MM.1S (cell line): ENCODE measurements at regions not wholly inside any gene's neighbourhood (a gene's known extent, or its start where the extent isn't known, plus 50 kb on each side); places are given as distances from the start of the nearest gene placed in this dataset.

Experiments used
- DNase-seq: peaks from one replicate; pipeline ENCODE4 v3.0.0-alpha.2; 2015
- H2AFZ ChIP-seq: fragments of 300-600 bp; sonication (generic); 2 replicates; pipeline ENCODE4 v1.6.0; 2016; ENCODE audit warnings: antibody characterized with exemption, low read length
- H3F3A ChIP-seq: fragments of 300-600 bp; sonication (generic); 2 replicates; pipeline ENCODE4 v1.6.1; 2016; ENCODE audit warnings: mild to moderate bottlenecking, antibody characterized with exemption, low read length, moderate library complexity, mixed read lengths; ENCODE audit not compliant: insufficient read depth
- H3K27ac ChIP-seq: fragments of 300-600 bp; sonication (generic); 2 replicates; pipeline ENCODE4 v1.5.1; 2016; ENCODE audit warnings: mild to moderate bottlenecking, low read length
- H3K27me3 ChIP-seq: fragments of 300-600 bp; sonication (generic); replicated peaks from 2 replicates; pipeline ENCODE4 v1.6.0; 2016; ENCODE audit warnings: low read length; ENCODE audit not compliant: insufficient read depth
- H3K36me3 ChIP-seq: fragments of 300-600 bp; sonication (generic); replicated peaks from 2 replicates; pipeline ENCODE4 v1.6.1; 2016; ENCODE audit warnings: mild to moderate bottlenecking, low read length, mixed read lengths; ENCODE audit not compliant: insufficient read depth
- H3K4me1 ChIP-seq: fragments of 300-600 bp; sonication (generic); 2 replicates; pipeline ENCODE4 v1.6.1; 2016; ENCODE audit warnings: low read length, mixed read lengths
- H3K4me2 ChIP-seq: fragments of 300-600 bp; sonication (generic); 2 replicates; pipeline ENCODE4 v1.6.0; 2016; ENCODE audit warnings: low read depth, low read length
- H3K4me3 ChIP-seq: fragments of 300-600 bp; sonication (generic); 2 replicates; pipeline ENCODE4 v1.5.1; 2016; ENCODE audit warnings: low read length, mixed read lengths
- H3K79me2 ChIP-seq: fragments of 300-600 bp; sonication (generic); 2 replicates; pipeline ENCODE4 v1.6.1; 2016; ENCODE audit warnings: mixed run types, low read length, mixed read lengths
- H3K9ac ChIP-seq: fragments of 300-600 bp; sonication (generic); 2 replicates; pipeline ENCODE4 v1.6.1; 2016; ENCODE audit warnings: low read length, mixed read lengths
- H3K9me2 ChIP-seq: fragments of 300-600 bp; sonication (generic); replicated peaks from 2 replicates; pipeline ENCODE4 v1.6.1; 2016; ENCODE audit warnings: mild to moderate bottlenecking, low read length, mixed read lengths; ENCODE audit not compliant: insufficient read depth
- H3K9me3 ChIP-seq: fragments of 300-600 bp; sonication (generic); replicated peaks from 2 replicates; pipeline ENCODE4 v1.6.1; 2016; ENCODE audit warnings: mild to moderate bottlenecking, low read length, mixed read lengths; ENCODE audit not compliant: insufficient read depth
- H4K20me1 ChIP-seq: fragments of 300-600 bp; sonication (generic); 2 replicates; pipeline ENCODE4 v1.6.1; 2016; ENCODE audit warnings: mild to moderate bottlenecking, low read length, moderate library complexity, mixed read lengths; ENCODE audit not compliant: insufficient read depth
- EZH2 ChIP-seq: fragments of 300-600 bp; sonication (generic); optimal IDR thresholded peaks from 2 replicates; pipeline ENCODE3; 2017; ENCODE audit warnings: low read depth, mild to moderate bottlenecking, antibody characterized with exemption, low read length, mixed read lengths
- EZH2phosphoT487 ChIP-seq: fragments of 300-600 bp; sonication (generic); IDR thresholded peaks from 2 replicates; pipeline ENCODE4 v1.6.1; 2018; ENCODE audit warnings: antibody characterized with exemption, low read length
- TF ChIP-seq, protein P1 (sequence below): fragments of 300-600 bp; sonication (generic); IDR thresholded peaks from 2 replicates; pipeline ENCODE4 v1.5.1; 2016; ENCODE audit warnings: antibody characterized with exemption, low read length, mixed read lengths

DNA sequence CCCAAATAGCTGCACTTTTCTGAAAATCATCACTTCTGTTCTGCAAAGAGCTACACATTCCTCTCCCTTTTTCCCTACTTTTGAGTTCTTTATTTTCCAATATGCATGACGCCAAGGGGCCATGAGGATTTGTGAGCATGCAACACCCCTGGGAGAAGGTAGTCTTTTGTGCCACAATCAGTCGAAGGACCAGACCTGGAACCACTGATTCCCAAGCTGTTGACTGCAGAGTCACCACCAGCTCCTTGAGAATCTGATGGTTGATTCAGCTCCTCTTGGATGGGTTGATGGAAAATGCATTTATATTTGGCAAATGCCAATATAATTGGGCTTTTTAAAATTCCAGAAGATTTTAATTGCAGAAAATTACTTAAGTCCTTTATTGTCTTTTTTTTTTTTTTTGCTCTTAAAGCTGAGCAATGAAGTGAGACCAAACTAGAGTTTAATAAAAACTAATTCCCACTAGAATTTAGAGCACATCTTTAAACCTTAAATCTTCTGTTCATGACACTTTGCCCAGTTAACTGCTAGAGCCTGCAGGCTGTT is 554.1 kb downstream of the TNS3 start:
- Histone ChIP-seq H4K20me1 (no peaks in the 10 kb centered on the region), H3F3A (no peaks in the 10 kb centered on the region), H3K4me3 (no peak overlapping the region), H3K79me2 (no peaks in the 10 kb centered on the region), H3K9ac (no peak overlapping the region), H3K4me1 (no peaks in the 10 kb centered on the region), H3K9me2 (no peaks in the 10 kb centered on the region), H3K36me3 (no peaks in the 10 kb centered on the region), H3K27ac (no peak overlapping the region), H3K27me3 (no peaks in the 10 kb centered on the region), H3K4me2 (no peak overlapping the region), H2AFZ (no peak overlapping the region), H3K9me3 (no peaks in the 10 kb centered on the region)
- TF ChIP-seq, protein P1, sequence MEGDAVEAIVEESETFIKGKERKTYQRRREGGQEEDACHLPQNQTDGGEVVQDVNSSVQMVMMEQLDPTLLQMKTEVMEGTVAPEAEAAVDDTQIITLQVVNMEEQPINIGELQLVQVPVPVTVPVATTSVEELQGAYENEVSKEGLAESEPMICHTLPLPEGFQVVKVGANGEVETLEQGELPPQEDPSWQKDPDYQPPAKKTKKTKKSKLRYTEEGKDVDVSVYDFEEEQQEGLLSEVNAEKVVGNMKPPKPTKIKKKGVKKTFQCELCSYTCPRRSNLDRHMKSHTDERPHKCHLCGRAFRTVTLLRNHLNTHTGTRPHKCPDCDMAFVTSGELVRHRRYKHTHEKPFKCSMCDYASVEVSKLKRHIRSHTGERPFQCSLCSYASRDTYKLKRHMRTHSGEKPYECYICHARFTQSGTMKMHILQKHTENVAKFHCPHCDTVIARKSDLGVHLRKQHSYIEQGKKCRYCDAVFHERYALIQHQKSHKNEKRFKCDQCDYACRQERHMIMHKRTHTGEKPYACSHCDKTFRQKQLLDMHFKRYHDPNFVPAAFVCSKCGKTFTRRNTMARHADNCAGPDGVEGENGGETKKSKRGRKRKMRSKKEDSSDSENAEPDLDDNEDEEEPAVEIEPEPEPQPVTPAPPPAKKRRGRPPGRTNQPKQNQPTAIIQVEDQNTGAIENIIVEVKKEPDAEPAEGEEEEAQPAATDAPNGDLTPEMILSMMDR = no peak
- TF ChIP-seq EZH2phosphoT487 (no peak), EZH2 (no peak)
- no peak for DNase-seq

DNA sequence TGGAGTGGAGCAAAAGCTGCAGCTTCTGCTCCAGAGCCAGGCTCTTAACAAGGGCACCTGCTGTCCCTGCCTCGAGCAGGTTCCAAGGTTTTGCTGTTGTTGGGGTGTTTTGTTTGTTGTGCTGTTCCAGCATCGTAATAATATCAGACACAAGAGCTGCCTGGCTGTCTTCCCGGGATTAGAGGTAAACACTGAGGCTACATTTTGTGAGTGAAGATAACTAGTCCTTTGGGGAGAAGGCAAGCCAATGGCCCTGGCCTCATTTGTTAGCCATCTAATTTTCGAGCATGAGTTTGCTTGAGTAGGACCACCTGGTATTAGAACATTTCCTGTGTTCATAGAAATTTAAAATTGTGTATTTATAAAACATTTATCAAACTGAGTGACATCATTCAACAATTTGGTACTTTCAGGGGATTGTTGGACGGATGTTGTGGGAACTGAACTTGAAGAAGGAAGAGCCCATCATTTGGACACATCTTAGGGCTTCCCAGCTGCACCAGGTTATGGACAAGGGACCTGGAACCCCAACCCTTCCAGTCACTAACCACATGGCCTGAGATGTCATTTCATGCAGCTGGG is 555.0 kb downstream of the TNS3 start:
- Histone ChIP-seq H3K27me3 (no peaks in the 10 kb centered on the region), H3K79me2 (no peaks in the 10 kb centered on the region), H3F3A (no peaks in the 10 kb centered on the region), H3K27ac (no peak overlapping the region), H4K20me1 (no peaks in the 10 kb centered on the region), H3K9me3 (no peaks in the 10 kb centered on the region), H3K36me3 (no peaks in the 10 kb centered on the region), H3K4me1 (no peaks in the 10 kb centered on the region), H3K9me2 (no peaks in the 10 kb centered on the region), H2AFZ (no peak overlapping the region), H3K9ac (no peak overlapping the region), H3K4me3 (no peak overlapping the region), H3K4me2 (no peak overlapping the region)
- no peak for DNase-seq
- TF ChIP-seq EZH2phosphoT487 (no peak), EZH2 (no peak)
- TF ChIP-seq, protein P1 = no peak

DNA sequence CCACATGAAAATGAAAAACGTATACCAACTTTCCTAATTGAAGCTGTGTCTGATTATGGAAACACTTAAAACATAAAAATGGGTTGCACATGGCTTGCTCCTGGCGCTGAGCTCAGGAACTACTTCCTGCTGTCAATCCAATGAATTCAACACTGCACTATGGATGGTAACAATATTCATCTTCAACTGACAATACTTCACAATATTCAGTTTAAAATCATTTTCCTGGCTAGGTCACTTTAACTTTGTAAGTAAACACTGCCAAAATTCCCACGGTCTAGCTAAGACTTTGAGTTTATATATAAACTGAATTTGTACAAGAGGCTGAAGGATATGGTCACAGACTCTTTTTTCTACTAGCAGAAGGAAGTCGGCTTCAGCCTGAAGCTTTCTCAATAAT is 556.9 kb downstream of the TNS3 start:
- Histone ChIP-seq H3F3A (no peaks in the 10 kb centered on the region), H2AFZ (no peak overlapping the region), H3K4me3 (no peak overlapping the region), H3K27me3 (no peaks in the 10 kb centered on the region), H3K4me2 (no peak overlapping the region), H3K9me2 (no peaks in the 10 kb centered on the region), H3K27ac (no peak overlapping the region), H3K9me3 (no peaks in the 10 kb centered on the region), H3K36me3 (no peaks in the 10 kb centered on the region), H3K9ac (no peak overlapping the region), H3K79me2 (no peaks in the 10 kb centered on the region), H4K20me1 (no peaks in the 10 kb centered on the region), H3K4me1 (no peaks in the 10 kb centered on the region)
- no peak for DNase-seq
- TF ChIP-seq EZH2phosphoT487 = no peak
- TF ChIP-seq, protein P1 = no peak
- no peak for TF ChIP-seq EZH2
